Parathyroid adenoma (tissue), 2 donors: ENCODE measurements at regions not wholly inside any gene's neighbourhood (a gene's known extent, or its start where the extent isn't known, plus 50 kb on each side); places are given as distances from the start of the nearest gene placed in this dataset.

Experiments used
- H2AFZ ChIP-seq: fragments of 300-600 bp; sonication (generic); one replicate; pipeline ENCODE4 v1.7.0; 2017; ENCODE audit warnings: antibody characterized with exemption, mild to moderate bottlenecking
- H3K27ac ChIP-seq: fragments of 300-600 bp; sonication (generic); one replicate; pipeline ENCODE4 v1.7.0; 2017
- H3K27me3 ChIP-seq: fragments of 300-600 bp; sonication (generic); one replicate; pipeline ENCODE4 v1.7.0; 2017; ENCODE audit warnings: low read length; ENCODE audit not compliant: control insufficient read depth, insufficient read depth
- H3K36me3 ChIP-seq: fragments of 300-600 bp; sonication (generic); one replicate; pipeline ENCODE4 v1.7.0; 2017; ENCODE audit warnings: low read length; ENCODE audit not compliant: control insufficient read depth, insufficient read depth
- H3K4me1 ChIP-seq: fragments of 300-600 bp; sonication (generic); one replicate; pipeline ENCODE4 v1.7.0; 2017; ENCODE audit warnings: control low read depth
- H3K4me2 ChIP-seq: fragments of 300-600 bp; sonication (generic); one replicate; pipeline ENCODE4 v1.7.0; 2017; ENCODE audit warnings: low read length
- H3K4me3 ChIP-seq: fragments of 300-600 bp; sonication (generic); one replicate; pipeline ENCODE4 v1.7.0; 2017; ENCODE audit warnings: low read depth, low read length
- H3K79me2 ChIP-seq: fragments of 300-600 bp; sonication (generic); one replicate; pipeline ENCODE4 v1.7.0; 2017; ENCODE audit warnings: control low read depth
- H3K9ac ChIP-seq: fragments of 300-600 bp; sonication (generic); one replicate; pipeline ENCODE4 v1.7.0; 2017; ENCODE audit warnings: mild to moderate bottlenecking
- H3K9me3 ChIP-seq: fragments of 300-600 bp; sonication (generic); one replicate; pipeline ENCODE4 v1.7.0; 2017; ENCODE audit warnings: low read length; ENCODE audit not compliant: control insufficient read depth
- TF ChIP-seq, protein P1 (sequence below): fragments of 300-600 bp; sonication (generic); IDR thresholded peaks from one replicate; pipeline ENCODE4 v1.7.0; 2017; ENCODE audit warnings: antibody characterized with exemption, mild to moderate bottlenecking
- donor health status: primary hyperparathyroidism.

GRCh38 chr2:150351922-150352321 is 135.5 kb downstream of the RND3 start:
- H2AFZ ChIP-seq = no peak overlapping the region

DNA sequence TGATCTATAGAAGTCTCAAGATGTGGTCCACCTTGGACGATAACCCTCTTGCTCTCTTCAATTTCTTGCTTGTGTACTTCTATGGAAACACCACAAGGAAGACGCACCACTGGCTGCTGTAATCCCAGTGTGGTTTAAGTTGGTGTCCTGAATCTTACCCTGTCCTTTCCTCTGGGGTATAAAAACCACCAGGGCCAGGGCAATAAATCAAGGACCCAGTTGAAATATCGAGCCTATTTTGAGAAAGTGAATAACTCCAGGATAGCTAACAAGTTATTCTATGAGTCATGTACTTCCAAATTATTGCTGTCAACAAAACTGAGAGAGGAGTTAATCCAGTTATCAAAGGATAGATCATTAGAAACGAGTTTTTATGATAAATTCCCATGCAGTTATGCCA is 137.0 kb downstream of the RND3 start:
- Histone ChIP-seq H3K4me3 (no peak overlapping the region), H3K9me3 (no peaks in the 10 kb centered on the region), H3K27me3 (no peaks in the 10 kb centered on the region), H3K4me1 (no peaks in the 10 kb centered on the region), H3K27ac (no peak overlapping the region), H3K4me2 (no peak overlapping the region), H3K79me2 (no peaks in the 10 kb centered on the region), H3K9ac (no peak overlapping the region), H3K36me3 (no peaks in the 10 kb centered on the region), H2AFZ (no peak overlapping the region)
- TF ChIP-seq, protein P1, sequence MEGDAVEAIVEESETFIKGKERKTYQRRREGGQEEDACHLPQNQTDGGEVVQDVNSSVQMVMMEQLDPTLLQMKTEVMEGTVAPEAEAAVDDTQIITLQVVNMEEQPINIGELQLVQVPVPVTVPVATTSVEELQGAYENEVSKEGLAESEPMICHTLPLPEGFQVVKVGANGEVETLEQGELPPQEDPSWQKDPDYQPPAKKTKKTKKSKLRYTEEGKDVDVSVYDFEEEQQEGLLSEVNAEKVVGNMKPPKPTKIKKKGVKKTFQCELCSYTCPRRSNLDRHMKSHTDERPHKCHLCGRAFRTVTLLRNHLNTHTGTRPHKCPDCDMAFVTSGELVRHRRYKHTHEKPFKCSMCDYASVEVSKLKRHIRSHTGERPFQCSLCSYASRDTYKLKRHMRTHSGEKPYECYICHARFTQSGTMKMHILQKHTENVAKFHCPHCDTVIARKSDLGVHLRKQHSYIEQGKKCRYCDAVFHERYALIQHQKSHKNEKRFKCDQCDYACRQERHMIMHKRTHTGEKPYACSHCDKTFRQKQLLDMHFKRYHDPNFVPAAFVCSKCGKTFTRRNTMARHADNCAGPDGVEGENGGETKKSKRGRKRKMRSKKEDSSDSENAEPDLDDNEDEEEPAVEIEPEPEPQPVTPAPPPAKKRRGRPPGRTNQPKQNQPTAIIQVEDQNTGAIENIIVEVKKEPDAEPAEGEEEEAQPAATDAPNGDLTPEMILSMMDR = no peak

More at GRCh38 chr2:150351922-150352321, 135.5 kb downstream of the RND3 start:
- Histone ChIP-seq H3K79me2 (no peaks in the 10 kb centered on the region), H3K9ac (no peak overlapping the region), H3K9me3 (no peaks in the 10 kb centered on the region), H3K36me3 (no peaks in the 10 kb centered on the region), H3K27ac (no peak overlapping the region), H3K27me3 (no peaks in the 10 kb centered on the region), H3K4me3 (no peak overlapping the region), H3K4me2 (no peak overlapping the region), H3K4me1 (no peaks in the 10 kb centered on the region)
- TF ChIP-seq, protein P1 = no peak

DNA sequence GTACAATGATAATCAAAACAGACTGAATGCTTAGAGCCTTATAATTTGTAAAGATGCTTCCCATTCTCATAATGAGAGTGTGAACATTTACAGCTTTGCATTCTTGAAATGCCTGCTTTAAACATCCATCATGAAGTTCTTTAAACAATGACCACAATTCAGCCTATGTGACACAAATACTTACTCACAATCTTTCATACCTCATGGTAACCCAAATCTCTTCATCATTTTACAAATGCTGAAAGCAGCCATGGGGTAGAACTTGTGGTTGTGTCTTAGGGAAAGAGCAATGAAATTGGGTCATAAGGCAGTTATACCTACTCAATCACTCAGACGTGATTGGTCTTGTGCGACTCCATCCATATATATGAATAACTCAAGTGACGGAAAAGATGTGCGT is 140.7 kb downstream of the RND3 start:
- H2AFZ ChIP-seq = no peak overlapping the region
- no peaks in the 10 kb centered on the region for H3K4me1 ChIP-seq
- H3K9ac ChIP-seq = no peak overlapping the region
- H3K4me2 ChIP-seq = no peak overlapping the region
- no peaks in the 10 kb centered on the region for H3K36me3 ChIP-seq
- H3K79me2 ChIP-seq = no peaks in the 10 kb centered on the region
- no peaks in the 10 kb centered on the region for H3K9me3 ChIP-seq
- H3K4me3 ChIP-seq = no peak overlapping the region
- TF ChIP-seq, protein P1 = no peak
- H3K27ac ChIP-seq = no peak overlapping the region
- H3K27me3 ChIP-seq = no peaks in the 10 kb centered on the region

GRCh38 chr2:150341982-150342680 is 145.3 kb downstream of the RND3 start:
- H3K9me3 ChIP-seq = no peaks in the 10 kb centered on the region
- no peak overlapping the region for H3K27ac ChIP-seq
- H3K27me3 ChIP-seq = no peaks in the 10 kb centered on the region
- no peaks in the 10 kb centered on the region for H3K4me1 ChIP-seq
- H3K4me3 ChIP-seq = no peak overlapping the region
- no peaks in the 10 kb centered on the region for H3K79me2 ChIP-seq
- H2AFZ ChIP-seq = no peak overlapping the region
- H3K36me3 ChIP-seq = no peaks in the 10 kb centered on the region
- H3K9ac ChIP-seq = no peak overlapping the region
- H3K4me2 ChIP-seq = no peak overlapping the region
- TF ChIP-seq, protein P1 = no peak

- H3K9ac ChIP-seq = no peak overlapping the region
These were observed 147.5 kb downstream of the RND3 start for GRCh38 chr2:150339951-150340350.

More at GRCh38 chr2:150339951-150340350, 147.5 kb downstream of the RND3 start:
- H3K36me3 ChIP-seq = no peaks in the 10 kb centered on the region
- H3K79me2 ChIP-seq = no peaks in the 10 kb centered on the region
- H3K27ac ChIP-seq = no peak overlapping the region
- no peak overlapping the region for H3K4me2 ChIP-seq
- no peak overlapping the region for H3K4me3 ChIP-seq
- TF ChIP-seq, protein P1 = no peak
- no peaks in the 10 kb centered on the region for H3K9me3 ChIP-seq
- no peak overlapping the region for H2AFZ ChIP-seq
- no peaks in the 10 kb centered on the region for H3K4me1 ChIP-seq
- no peaks in the 10 kb centered on the region for H3K27me3 ChIP-seq
